BJ (cell line): ENCODE measurements at regions not wholly inside any gene's neighbourhood (a gene's known extent, or its start where the extent isn't known, plus 50 kb on each side); places are given as distances from the start of the nearest gene placed in this dataset.
A peak's percentile ranks its signal among the peaks of the same experiment; 100 is the strongest.
"Not testable (repeated sequence)": the region's sequence is repeated elsewhere in the genome, so short reads cannot be mapped to it uniquely, and the experiment has no call there.

Experiments used
- CTCF ChIA-PET: fragments of 350-600 bp; formaldehyde crosslinking; extraction: SDS; loops from one replicate; lab custom pipeline; 2021; ENCODE audit warnings: antibody characterized with exemption, inconsistent platforms; lab: Yijun Ruan, JAX
- POLR2A ChIA-PET: fragments of 300-600 bp; sonication (Branson Sonifier 250); formaldehyde crosslinking; extraction: SDS; loops from one replicate; lab custom pipeline; 2021; ENCODE audit warnings: antibody characterized with exemption; lab: Charles Lee
- DNase-seq: peaks from one replicate; pipeline ENCODE4 v3.0.0-alpha.2; 2011; ENCODE audit warnings: low read depth
- H3K27me3 ChIP-seq: 2 replicates; pipeline ENCODE4 v1.6.0; 2011; ENCODE audit warnings: low read length; ENCODE audit not compliant: control insufficient read depth, insufficient read depth
- H3K36me3 ChIP-seq: 2 replicates; pipeline ENCODE4 v1.5.1; 2011; ENCODE audit warnings: low read length; ENCODE audit not compliant: control insufficient read depth, insufficient read depth
- H3K4me3 ChIP-seq: 2 replicates; pipeline ENCODE4 v1.5.1; 2011; ENCODE audit warnings: low read depth, mild to moderate bottlenecking, control low read depth, low read length

GRCh38 chr2:111401270-111402140 is 280.8 kb downstream of the BCL2L11 start:
- POLR2A ChIA-PET, CTCF ChIA-PET, DNase-seq: not testable (repeated sequence)

GRCh38 chr2:111402450-111402849 is 281.7 kb downstream of the BCL2L11 start:
- CTCF ChIA-PET, H3K27me3 ChIP-seq, DNase-seq, H3K36me3 ChIP-seq, POLR2A ChIA-PET, H3K4me3 ChIP-seq: not testable (repeated sequence)

More at GRCh38 chr2:111401270-111402140, 280.8 kb downstream of the BCL2L11 start:
- not testable (repeated sequence) for H3K4me3 ChIP-seq, H3K27me3 ChIP-seq, H3K36me3 ChIP-seq

DNA sequence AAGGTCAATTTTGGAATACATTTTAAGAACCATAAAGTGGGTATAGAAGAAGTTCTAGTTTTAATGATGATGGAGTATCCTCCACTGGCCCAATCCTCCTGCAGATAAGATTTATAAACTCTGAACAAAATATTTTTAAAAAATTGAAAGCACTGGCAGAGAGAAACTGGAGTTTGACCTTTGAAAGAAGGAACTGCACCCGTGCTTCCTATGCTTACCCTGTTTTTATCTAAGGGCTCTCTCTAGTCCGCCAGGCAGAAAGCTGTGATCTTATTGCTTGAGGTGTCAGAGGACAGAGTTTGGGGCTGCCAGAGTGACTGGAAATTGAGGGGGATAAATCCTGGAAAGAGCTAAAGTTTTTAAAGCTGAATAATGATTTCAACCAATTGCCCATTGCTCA is 282.6 kb downstream of the BCL2L11 start:
- POLR2A ChIA-PET, CTCF ChIA-PET: not testable (repeated sequence)

GRCh38 chr2:111406616-111407015 is 285.9 kb downstream of the BCL2L11 start:
- not testable (repeated sequence) for DNase-seq

More for the DNA sequence above, 282.6 kb downstream of the BCL2L11 start:
- H3K4me3 ChIP-seq, H3K27me3 ChIP-seq, DNase-seq, H3K36me3 ChIP-seq: not testable (repeated sequence)

GRCh38 chr2:111407632-111408194 is 287.0 kb downstream of the BCL2L11 start:
- POLR2A ChIA-PET, CTCF ChIA-PET, DNase-seq, H3K27me3 ChIP-seq, H3K4me3 ChIP-seq, H3K36me3 ChIP-seq: not testable (repeated sequence)

More at GRCh38 chr2:111406616-111407015, 285.9 kb downstream of the BCL2L11 start:
- H3K4me3 ChIP-seq, CTCF ChIA-PET, H3K36me3 ChIP-seq, H3K27me3 ChIP-seq, POLR2A ChIA-PET: not testable (repeated sequence)

DNA sequence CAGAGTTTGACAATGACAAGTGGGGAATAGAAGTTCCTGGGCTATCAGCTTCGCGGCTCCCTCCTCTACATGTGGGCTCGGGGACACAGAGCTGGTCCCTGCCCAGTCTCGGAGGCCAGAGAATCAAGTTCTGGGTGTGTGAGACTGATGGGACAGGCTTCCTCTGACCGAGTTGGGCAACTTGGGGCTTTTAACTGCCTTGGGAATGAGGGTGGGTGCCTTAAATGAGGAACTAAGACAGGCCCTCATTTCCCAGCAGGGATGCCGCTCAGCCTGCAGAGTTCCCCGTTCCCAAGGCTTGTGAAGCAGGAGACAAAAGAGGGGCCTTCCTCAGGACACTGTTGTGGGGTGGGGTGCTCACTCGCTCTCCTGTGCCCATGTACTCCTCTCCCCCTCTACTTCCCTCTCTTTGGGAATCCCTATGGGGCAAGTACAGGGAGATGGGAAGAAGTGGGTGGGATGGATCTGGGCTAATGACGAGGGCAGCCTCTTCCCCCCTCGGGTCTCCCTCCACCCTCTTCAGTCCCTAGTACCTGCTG is 290.2 kb downstream of the BCL2L11 start:
- DNase-seq, POLR2A ChIA-PET, CTCF ChIA-PET, H3K27me3 ChIP-seq, H3K36me3 ChIP-seq, H3K4me3 ChIP-seq: not testable (repeated sequence)

DNA sequence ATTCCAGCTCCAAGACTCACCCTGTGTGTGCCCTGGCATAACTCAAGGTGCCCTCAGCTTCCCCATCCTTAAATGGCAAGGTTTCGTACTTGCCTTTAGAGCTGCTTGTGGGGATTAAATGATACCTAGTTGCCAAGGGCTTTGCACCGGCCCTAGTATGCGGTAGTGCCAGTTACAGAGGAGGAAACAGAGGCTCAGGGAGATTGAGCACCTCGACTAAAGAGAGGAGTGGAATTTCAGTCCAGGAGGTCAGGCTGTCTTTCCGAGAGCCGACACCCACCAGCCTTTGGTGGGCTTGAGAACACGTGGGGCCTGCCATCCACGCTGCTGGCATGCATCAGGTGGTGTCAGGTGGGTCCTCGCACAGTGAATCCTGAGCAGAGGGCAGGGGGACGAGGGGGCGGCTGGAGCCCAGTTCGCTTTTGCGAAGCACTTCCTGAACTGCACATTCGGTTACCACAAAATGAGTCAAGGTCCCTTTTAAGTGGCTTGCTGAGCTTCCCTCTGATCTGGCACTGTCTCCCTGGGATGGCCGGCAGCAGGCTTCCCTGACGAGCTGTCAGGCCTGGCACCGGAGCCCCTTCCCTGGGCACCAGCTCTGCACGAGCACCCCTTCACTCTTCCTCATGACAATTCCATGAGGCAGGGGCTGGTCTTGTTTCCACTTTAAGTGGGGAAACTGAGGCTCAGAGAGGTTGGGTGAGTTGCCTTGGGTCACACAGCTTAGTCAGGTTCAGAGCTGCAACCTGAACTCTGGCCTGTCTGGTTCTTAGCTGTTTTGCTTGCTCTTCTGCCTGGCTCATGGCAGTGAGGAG is 291.4 kb downstream of the BCL2L11 start:
- CTCF ChIA-PET, DNase-seq, POLR2A ChIA-PET: not testable (repeated sequence)

GRCh38 chr2:111412841-111413650 is 292.3 kb downstream of the BCL2L11 start:
- H3K36me3 ChIP-seq, H3K27me3 ChIP-seq, DNase-seq, CTCF ChIA-PET, H3K4me3 ChIP-seq, POLR2A ChIA-PET: not testable (repeated sequence)

More for the DNA sequence above, 291.4 kb downstream of the BCL2L11 start:
- H3K36me3 ChIP-seq, H3K4me3 ChIP-seq, H3K27me3 ChIP-seq: not testable (repeated sequence)

DNA sequence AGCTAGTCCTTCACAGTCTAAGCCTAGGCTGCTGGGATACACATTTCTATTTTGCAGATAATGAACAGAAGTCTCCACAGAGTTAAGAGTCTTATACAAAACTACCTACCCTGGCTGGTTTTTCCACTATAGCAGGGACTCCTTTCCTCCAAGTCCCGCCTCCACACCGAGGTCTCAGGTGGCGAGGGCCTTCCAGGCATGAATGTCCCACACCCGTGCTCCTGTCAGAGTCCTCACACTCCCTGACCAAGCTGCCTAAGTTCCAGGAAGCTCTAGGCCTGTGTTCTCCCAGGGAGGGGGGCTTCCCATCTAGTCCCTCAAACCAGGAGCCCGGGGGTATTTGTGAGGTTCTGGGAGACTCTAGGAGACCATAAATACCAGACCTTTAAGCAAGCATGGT is 293.2 kb downstream of the BCL2L11 start:
- CTCF ChIA-PET, H3K27me3 ChIP-seq, H3K36me3 ChIP-seq, POLR2A ChIA-PET, DNase-seq, H3K4me3 ChIP-seq: not testable (repeated sequence)

DNA sequence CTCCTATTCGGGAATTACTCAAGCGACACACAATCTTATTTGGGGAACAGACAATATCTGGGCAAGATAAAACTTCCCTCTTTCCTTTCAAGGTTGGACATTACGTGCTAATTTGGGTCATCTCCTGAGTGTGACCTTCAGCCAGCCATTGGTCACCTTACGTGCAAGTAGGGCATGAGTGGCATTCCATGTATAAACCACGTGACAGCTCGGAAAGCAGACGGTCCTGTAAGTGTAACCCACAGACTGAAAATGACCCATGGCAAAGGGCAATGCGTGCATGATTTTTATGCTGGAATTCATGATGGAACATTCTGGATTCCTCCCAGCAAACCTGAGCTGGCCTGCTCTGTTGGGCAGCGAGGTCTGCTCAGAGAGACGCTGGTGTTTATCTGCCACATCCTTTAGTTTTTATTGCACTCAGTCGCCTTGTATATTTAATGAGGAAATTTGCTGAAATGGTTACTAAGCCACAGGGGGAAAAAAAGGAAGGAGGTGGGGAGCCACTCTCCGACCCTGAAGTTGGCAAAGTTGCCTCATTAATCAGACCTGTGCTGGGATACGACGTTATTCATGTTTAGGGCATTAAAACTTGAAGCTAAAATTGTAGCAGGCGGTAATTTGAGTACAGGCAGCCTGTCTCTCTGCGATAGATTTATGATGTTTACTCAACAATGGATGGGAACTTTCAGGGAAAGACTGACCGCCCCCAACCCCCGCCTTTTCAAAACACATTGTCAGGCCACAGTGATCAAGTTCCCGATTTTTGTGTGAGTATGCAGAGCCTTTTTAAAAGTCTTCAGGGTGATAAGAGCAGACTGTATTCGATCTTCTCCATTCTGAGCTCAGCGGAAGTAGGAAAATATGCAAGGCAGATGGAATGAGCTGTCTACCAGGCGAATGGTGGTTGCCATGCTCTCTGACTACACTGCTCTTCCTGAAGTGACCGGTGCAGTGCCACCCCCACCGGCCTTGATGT is 295.3 kb downstream of the BCL2L11 start:
- peak; percentile 7 for DNase-seq
- H3K27me3 ChIP-seq, POLR2A ChIA-PET, CTCF ChIA-PET, H3K36me3 ChIP-seq, H3K4me3 ChIP-seq: not testable (repeated sequence)

GRCh38 chr2:111417026-111417425 is 296.3 kb downstream of the BCL2L11 start:
- POLR2A ChIA-PET: not testable (repeated sequence)

More at GRCh38 chr2:111417026-111417425, 296.3 kb downstream of the BCL2L11 start:
- H3K36me3 ChIP-seq, H3K4me3 ChIP-seq, DNase-seq, H3K27me3 ChIP-seq, CTCF ChIA-PET: not testable (repeated sequence)
